HG02884 (cell line): ENCODE measurements at regions not wholly inside any gene's neighbourhood (a gene's known extent, or its start where the extent isn't known, plus 50 kb on each side); places are given as distances from the start of the nearest gene placed in this dataset.
"Not testable (repeated sequence)": the region's sequence is repeated elsewhere in the genome, so short reads cannot be mapped to it uniquely, and the experiment has no call there.

ENCODE experiments used
- ATAC-seq: cut with Tn5 transposase; IDR thresholded peaks from one replicate; pipeline ENCODE4 v1.9.1; 2021; ENCODE audit warnings: mild to moderate bottlenecking, moderate library complexity; ENCODE audit not compliant: unreplicated experiment

DNA sequence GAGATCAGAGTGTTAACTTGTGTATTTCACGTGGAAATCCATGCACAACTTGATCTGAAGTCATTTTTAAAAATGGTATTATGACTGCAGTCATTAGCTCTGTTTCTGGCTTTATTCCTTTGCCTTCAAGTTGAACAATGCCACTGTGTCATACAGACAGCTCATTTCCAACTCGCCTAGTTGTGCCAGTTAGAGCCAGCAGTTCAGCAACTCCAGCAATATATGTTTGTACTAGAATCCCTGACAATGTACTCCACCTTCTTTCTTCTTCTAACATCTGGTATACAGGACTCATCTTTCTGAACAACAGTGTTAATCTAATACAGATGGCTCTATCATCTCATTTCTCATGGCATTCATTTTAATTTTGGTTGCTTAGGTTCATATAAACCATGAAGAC, 418.3 kb upstream of the POU3F2 start:
- no peak for ATAC-seq

DNA sequence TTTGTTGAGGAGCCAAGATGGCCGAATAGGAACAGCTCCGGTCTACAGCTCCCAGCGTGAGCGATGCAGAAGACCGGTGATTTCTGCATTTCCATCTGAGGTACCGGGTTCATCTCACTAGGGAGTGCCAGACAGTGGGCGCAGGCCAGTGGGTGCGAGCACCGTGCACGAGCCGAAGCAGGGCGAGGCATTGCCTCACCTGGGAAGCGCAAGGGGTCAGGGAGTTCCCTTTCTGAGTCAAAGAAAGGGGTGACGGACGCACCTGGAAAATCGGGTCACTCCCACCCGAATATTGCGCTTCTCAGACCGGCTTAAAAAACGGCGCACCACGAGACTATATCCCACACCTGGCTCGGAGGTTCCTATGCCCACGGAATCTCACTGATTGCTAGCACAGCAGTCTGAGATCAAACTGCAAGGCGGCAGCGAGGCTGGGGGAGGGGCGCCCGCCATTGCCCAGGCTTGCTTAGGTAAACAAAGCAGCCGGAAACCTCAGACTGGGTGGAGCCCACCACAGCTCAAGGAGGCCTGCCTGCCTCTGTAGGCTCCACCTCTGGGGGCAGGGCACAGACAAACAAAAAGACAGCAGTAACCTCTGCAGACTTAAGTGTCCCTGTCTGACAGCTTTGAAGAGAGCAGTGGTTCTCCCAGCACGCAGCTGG, 417.7 kb upstream of the POU3F2 start:
- ATAC-seq, result not testable (repeated sequence)

- ATAC-seq, result peak; percentile 78
Measured at GRCh38 chr6:98433325-98434056, 400.9 kb upstream of the POU3F2 start.

- ATAC-seq, result no peak
Measured at GRCh38 chr6:98443633-98444032, 390.7 kb upstream of the POU3F2 start.

GRCh38 chr6:98452685-98453084, 381.7 kb upstream of the POU3F2 start:
- no peak for ATAC-seq

DNA sequence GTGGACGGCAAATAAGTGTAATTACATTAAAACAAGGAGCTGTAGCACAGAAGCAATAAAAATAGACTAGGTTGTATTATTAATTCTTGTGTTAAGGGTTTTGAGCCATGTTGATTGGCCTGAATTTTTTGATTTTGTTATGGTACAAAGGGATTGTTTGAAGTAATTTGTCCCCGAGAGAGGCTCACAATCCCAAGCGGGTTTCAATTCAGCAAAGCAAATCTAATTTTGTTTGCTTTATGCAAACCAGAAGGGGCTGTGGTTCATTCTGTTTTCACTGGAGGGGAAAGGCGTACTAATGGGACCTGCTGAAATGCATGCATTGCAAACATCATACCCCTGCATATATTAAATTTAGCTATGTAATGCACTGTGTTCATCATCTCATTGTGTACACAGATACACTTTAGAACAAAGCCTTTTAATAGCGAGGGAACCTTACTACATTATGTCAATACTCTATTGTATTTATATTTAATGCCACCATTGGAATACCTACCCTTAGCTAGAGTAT, 379.5 kb upstream of the POU3F2 start:
- no peak for ATAC-seq

GRCh38 chr6:98458708-98459107, 375.7 kb upstream of the POU3F2 start:
- ATAC-seq, result no peak

GRCh38 chr6:98463038-98464000, 371.1 kb upstream of the POU3F2 start:
- no peak for ATAC-seq

- ATAC-seq, result no peak
Measured at GRCh38 chr6:98467091-98467490, 367.3 kb upstream of the POU3F2 start.

DNA sequence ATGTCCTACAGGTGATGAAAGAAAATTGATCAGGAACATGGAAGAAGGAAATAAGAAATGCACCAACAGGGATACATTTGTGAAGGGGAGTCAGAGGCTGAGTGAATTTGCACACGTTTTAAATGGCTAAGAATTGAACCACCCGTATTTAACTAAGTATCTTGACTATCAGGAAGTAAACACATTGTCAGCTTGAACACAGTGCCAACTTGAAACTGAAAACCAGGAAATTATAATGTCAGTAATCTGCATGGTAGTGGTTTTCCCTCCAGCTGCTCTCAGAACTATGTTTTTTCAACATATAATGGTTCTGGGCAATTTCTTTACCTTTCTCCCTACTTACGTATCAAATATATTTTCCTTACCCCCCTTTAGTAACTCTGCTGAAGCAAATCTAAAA, 366.5 kb upstream of the POU3F2 start:
- ATAC-seq, result no peak

GRCh38 chr6:98469141-98469540, 365.2 kb upstream of the POU3F2 start:
- no peak for ATAC-seq

GRCh38 chr6:98470821-98471220, 363.6 kb upstream of the POU3F2 start:
- no peak for ATAC-seq

- ATAC-seq, result no peak
Measured at GRCh38 chr6:98471444-98471843, 362.9 kb upstream of the POU3F2 start.

DNA sequence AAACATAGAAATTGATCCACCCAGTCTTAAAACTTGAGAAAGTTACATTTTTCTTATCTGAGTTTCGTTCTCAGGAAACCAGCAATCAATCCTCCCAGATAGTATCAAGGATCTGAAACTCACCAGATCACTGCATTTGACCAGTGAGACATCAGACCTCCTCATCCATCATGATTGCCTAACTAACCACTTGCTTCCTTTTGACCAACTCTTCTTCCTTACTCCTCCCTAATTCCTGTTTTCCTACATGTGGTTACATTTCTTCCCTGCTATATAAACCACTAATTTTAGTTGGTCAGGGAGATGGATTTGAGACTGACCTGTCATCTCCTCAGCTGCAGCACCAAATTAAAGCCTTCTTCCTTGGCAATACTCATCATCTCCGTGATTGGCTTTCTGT, 357.1 kb upstream of the POU3F2 start:
- ATAC-seq, result no peak

DNA sequence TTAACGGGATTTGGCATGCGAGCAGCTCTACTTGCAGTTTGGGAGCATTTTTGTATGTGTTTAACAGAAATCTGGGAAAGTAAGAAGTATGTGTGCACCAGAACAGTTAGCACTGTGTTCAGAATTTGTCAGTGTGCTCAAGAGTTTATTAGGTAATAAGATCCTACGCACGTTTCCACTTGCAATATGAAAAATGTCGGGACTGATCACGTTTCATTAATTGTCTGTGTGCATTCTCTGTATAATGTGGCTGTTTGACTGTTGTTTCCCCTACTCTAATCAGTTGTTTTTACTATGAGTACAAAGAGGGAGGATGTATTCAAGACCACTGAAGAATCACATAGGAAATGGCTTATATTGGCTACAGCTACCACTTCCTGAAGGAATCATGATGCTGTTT, 349.7 kb upstream of the POU3F2 start:
- ATAC-seq, result no peak

DNA sequence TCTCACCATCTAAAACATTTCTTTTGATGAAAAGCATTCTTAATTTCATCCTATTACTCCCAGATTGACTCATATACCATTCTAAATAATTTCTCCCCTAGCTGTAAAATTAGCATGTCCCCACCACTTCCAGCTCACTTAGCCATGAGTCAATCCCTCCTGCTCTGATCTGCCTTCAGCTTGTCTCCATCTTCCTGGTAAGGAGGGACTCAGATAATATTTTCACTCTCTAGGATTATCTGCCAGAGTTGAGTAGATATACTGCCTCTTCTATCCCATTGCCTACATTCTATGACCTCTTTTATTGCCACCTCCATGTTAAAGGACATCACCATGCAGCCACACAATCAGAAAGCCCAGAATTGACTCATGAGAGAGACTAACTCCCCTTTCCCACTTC, 348.8 kb upstream of the POU3F2 start:
- no peak for ATAC-seq

DNA sequence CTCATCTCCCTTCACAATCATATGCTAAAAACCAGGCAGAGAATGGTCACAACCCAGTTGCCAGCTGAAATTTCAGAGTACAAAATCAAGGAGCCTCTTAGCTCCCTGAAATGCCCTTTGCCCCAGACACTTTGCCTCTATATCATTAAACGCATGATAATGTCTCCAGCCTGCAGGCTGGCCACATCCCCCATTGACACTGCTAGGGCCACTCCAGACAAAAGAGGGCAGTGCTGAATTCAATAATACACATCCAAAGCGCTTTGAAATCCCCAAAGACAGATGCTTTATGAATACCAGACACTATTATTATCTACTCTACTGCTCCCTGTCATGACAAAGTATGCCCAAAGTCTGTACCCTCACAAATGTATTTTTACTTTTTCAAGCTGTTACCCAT, 348.3 kb upstream of the POU3F2 start:
- ATAC-seq, result no peak

GRCh38 chr6:98487612-98488011, 346.8 kb upstream of the POU3F2 start:
- no peak for ATAC-seq

DNA sequence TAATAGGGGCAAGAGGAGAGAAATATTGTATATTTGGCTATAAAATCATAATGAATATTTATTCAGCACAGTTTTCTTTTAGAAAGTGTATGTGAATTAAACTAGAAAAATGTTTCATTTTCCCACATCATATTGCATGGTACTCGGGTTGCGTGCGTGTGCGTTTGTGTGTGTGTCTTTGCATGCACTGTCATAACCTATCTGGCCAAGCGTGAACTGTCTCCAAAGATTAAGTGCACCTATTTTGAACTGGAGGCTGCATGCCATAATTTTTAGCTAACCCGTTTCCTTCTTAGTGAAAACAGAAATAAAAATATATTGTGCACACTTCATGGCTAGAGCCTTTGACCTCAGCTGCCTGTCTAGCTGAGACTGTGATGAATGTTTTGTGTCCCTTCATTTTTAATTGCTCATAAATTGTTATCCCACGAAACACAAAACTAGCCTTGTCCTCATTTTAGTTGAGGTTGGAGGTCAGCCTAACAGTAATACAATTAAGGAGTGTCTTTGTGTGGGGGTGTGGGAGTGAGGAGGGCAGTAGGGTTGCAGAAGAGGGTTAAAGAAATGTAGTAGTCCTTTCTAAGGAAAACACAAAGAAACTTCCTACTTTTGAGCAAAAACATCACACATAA, 336.1 kb upstream of the POU3F2 start:
- ATAC-seq, result no peak

GRCh38 chr6:98498866-98499265, 335.5 kb upstream of the POU3F2 start:
- no peak for ATAC-seq
